Activated CD4-positive, alpha-beta T cell treated with anti-CD3 and anti-CD28 coated beads, Interleukin-2, amount 10 ng/mL, durations not matched to agents 24 days and 14 days (primary cell): ENCODE measurements at regions not wholly inside any gene's neighbourhood (a gene's known extent, or its start where the extent isn't known, plus 50 kb on each side); places are given as distances from the start of the nearest gene placed in this dataset.
"Not testable (repeated sequence)": the region's sequence is repeated elsewhere in the genome, so short reads cannot be mapped to it uniquely, and the experiment has no call there.

Experiments
- DNase-seq: peaks from one replicate; pipeline ENCODE4 v3.0.0; 2022
- H3K27ac Mint-ChIP-seq: one replicate; pipeline ENCODE4 v1.8.0; 2022; ENCODE audit warnings: mild to moderate bottlenecking, mixed read lengths
- H3K27me3 Mint-ChIP-seq: one replicate; pipeline ENCODE4 v1.8.0; 2022; ENCODE audit warnings: mixed read lengths
- H3K36me3 Mint-ChIP-seq: one replicate; pipeline ENCODE4 v1.8.0; 2022; ENCODE audit warnings: low read depth, mild to moderate bottlenecking, mixed read lengths
- H3K4me1 Mint-ChIP-seq: one replicate; pipeline ENCODE4 v1.8.0; 2021; ENCODE audit warnings: mixed read lengths
- H3K4me3 Mint-ChIP-seq: one replicate; pipeline ENCODE4 v1.8.0; 2022; ENCODE audit warnings: mild to moderate bottlenecking, moderate library complexity, mixed read lengths
- H3K9me3 Mint-ChIP-seq: one replicate; pipeline ENCODE4 v1.8.0; 2021; ENCODE audit warnings: mixed read lengths
- intact Hi-C: fragments of 100-400 bp; cut with micrococcal nuclease; formaldehyde crosslinking; loops from one replicate; pipeline ENCODE4 v1.15.1; 2023

DNA sequence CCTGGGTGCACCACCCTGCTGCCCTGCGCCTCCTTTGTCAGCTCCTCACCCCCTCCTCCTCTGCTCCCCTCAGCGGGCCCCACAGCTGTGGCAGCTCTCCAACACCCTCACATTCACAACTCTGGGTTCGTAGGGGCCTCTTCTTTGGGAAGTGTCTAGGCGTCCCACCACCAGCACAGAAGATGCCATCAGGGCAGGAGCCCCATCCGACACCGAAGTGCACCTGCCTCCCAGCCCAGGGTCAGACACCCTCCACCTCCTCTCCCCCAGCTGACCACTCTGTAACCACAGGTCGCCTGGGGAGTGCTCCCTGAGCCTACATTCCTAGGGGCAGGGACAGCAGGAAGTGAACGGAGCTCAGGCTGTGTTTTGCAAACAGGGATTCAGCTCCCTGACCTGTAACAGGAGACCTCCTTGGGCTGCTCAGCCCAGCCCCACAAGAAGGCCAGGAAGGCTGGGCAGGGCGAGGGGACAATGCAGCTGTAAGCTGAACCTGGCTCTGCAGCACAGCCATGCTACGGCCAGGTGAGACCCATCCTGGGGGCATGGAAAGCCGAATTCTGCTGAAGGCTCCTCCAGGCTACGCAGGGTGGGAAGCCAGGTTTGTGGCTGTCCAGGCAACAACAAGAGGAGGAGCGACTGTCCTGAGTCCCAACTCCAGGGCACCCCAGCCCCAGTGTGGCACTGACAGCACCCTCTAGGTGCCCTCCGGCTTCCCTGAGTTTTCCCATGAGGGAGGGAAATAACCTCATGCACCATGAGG, 269.0 kb downstream of the GOLGA6L6 start:
- intact Hi-C loops = no loop called here
- H3K36me3 Mint-ChIP-seq = no peaks in the 10 kb centered on the region
- H3K27me3 Mint-ChIP-seq = no peaks in the 10 kb centered on the region
- H3K4me3 Mint-ChIP-seq = no peak overlapping the region
- H3K27ac Mint-ChIP-seq = no peak overlapping the region
- DNase-seq = no peak
- H3K9me3 Mint-ChIP-seq = no peaks in the 10 kb centered on the region
- H3K4me1 Mint-ChIP-seq = no peaks in the 10 kb centered on the region

DNA sequence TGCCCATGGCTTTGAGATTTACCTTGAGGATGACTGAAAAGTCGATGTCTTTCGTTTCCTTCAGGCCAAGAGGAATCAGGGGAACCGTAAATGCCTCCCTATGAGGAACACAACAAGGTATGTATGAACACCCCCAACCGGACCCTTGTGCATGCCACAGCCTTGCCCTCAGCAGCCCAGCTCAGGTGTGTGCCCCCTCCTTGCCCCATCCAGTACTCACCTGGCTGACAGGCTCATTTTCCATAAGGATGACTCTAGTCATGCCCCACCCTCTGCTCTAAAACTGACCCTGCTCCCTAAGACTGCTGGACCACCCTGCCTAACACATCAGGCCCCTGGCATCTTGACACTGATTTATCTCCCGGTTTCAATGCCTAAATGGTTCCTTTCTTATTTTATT, 270.0 kb downstream of the GOLGA6L6 start:
- H3K4me3 Mint-ChIP-seq = no peak overlapping the region

DNA sequence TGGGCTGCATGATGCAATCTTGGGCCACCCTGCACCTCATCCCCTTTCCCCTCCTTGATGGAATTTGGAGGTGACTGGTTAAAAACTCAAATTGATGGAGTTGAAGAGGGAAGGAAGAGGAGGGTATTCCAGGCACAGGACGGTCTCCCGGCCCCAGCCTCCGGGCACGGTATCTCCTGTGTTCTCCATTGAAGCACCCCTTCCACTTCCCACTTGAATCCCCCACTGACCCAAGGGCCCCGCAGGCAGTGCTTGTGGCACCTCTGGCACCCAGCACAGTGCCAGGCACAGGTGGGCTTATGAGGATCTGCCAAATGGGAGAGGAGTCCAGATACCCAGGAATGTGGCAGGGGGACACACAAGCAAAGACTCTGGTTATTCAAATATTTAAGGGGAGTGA, 271.6 kb downstream of the GOLGA6L6 start:
- H3K36me3 Mint-ChIP-seq, intact Hi-C loops, DNase-seq, H3K4me3 Mint-ChIP-seq, H3K27me3 Mint-ChIP-seq, H3K4me1 Mint-ChIP-seq, H3K27ac Mint-ChIP-seq, H3K9me3 Mint-ChIP-seq: not testable (repeated sequence)

More for the DNA sequence above, 270.0 kb downstream of the GOLGA6L6 start:
- DNase-seq = no peak
- no peaks in the 10 kb centered on the region for H3K27me3 Mint-ChIP-seq
- intact Hi-C loops = no loop called here
- H3K4me1 Mint-ChIP-seq = no peaks in the 10 kb centered on the region
- H3K9me3 Mint-ChIP-seq = no peaks in the 10 kb centered on the region
- no peak overlapping the region for H3K27ac Mint-ChIP-seq
- H3K36me3 Mint-ChIP-seq = no peaks in the 10 kb centered on the region

DNA sequence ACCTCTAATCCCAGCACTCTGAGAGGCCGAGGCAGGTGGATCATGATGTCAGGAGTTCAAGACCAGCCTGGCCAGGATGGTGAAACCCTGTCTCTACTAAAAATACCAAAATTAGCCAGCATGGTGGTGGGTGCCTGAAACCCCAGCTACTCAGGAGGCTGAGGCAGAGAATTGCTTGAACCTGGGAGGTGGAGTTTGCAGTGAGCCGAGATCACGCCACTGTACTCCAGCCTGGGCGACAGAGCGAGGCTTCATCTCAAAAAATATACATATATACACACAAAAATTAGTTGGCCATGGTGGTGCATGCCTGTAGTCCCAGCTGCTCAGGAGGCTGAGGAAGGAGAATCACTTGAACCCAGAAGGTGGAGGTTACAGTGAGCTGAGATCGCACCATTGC, 273.6 kb downstream of the GOLGA6L6 start:
- intact Hi-C loops, H3K4me3 Mint-ChIP-seq: not testable (repeated sequence)

DNA sequence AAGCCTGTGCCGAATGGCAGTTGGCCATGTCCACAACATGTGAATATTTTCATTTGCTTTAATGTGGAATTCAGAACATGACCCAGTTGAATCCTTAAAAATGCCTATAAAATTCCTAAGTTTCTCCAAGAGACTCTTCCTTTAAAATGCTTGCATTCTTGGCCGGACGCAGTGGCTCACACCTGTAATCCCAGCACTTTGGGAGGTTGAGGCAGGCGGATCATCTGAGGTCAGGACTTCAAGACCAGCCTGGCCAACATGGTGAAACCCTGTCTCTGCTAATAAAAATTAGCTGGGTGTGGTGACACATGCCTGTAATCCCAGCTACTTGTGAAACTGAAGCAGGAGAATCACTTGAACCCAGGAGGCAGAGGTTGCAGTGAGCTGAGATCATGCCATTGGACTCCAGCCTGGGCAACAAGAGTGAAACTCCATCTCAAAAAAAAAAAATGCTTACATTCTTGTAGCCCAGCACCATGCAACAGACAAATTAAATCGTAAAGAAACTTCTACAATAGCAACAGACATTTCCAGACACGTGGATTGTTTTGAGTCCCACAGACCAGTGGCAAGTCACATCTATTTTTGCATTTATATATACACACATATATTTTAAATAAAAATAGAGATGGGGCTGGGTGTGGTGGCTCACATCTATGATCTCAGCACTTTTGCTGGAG, 274.4 kb downstream of the GOLGA6L6 start:
- H3K36me3 Mint-ChIP-seq, H3K27me3 Mint-ChIP-seq, H3K9me3 Mint-ChIP-seq, H3K27ac Mint-ChIP-seq, H3K4me3 Mint-ChIP-seq, H3K4me1 Mint-ChIP-seq, DNase-seq, intact Hi-C loops: not testable (repeated sequence)

More for the DNA sequence above, 273.6 kb downstream of the GOLGA6L6 start:
- not testable (repeated sequence) for DNase-seq, H3K4me1 Mint-ChIP-seq, H3K9me3 Mint-ChIP-seq, H3K36me3 Mint-ChIP-seq, H3K27ac Mint-ChIP-seq, H3K27me3 Mint-ChIP-seq

DNA sequence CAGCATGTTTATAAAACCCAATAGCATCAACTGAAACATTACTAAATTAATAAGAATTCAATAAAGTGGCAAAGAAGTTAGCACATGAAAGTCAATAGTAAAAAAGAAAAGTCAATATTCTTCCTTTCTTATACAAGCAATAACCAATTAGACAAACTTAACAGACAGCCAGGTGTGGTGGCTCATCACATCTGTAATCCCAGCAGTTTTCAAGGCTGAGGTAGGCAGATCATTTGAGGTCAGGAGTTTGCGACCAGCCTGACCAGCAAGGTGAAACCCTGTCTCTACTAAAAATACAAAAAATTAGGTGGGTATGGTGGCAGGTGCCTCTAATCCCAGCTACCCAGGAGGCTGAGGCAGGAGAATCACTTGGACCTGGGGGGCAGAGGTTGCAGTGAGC, 275.9 kb downstream of the GOLGA6L6 start:
- H3K4me1 Mint-ChIP-seq, DNase-seq, H3K36me3 Mint-ChIP-seq, intact Hi-C loops, H3K27ac Mint-ChIP-seq, H3K27me3 Mint-ChIP-seq, H3K4me3 Mint-ChIP-seq, H3K9me3 Mint-ChIP-seq: not testable (repeated sequence)

DNA sequence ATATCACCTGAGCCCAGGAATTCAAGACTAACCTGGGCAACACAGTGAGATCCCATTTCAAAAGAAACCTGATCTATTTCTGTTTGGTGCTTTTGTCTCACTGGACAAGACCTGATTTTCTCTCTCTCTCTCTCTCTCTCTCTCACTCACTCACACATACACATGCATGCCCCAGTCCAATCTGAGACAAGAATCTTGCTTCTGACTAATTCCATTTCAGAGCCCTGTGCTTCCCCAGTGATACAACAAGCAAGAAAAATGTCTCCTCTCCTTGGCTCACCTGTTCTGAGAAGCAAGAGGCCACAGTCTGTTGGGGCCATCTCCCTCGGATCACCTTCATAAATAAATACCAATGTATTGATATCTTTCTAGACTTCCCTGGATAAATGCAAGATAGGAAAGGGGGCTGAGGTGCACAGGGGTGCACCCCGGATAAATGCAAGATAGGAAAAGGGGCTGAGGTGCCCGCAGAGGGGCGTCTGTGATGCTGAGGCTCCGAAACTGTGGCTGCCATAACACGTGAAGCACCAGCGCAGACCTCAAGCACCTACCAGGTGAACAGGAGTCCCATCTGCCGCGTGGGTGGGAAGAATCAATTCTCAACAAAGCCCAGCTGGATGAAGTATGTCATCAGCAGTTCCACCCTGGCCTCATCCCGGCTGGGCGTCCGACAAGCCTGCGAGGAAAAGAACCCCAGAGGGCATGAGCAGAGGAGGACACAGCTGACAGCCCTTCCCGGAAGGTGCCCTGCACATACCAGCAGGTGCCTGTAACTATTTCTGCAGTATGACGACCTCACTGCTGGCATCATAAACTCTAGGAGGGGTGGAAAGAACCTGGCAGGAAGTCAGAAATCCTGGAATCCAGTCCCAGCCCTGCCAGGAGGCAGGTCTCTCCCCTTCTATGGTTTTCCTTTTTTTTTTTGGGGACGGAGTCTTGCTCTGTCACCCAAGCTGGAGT, 280.0 kb downstream of the GOLGA6L6 start:
- H3K9me3 Mint-ChIP-seq, H3K4me3 Mint-ChIP-seq, H3K27me3 Mint-ChIP-seq, H3K27ac Mint-ChIP-seq, H3K4me1 Mint-ChIP-seq, intact Hi-C loops, H3K36me3 Mint-ChIP-seq, DNase-seq: not testable (repeated sequence)

DNA sequence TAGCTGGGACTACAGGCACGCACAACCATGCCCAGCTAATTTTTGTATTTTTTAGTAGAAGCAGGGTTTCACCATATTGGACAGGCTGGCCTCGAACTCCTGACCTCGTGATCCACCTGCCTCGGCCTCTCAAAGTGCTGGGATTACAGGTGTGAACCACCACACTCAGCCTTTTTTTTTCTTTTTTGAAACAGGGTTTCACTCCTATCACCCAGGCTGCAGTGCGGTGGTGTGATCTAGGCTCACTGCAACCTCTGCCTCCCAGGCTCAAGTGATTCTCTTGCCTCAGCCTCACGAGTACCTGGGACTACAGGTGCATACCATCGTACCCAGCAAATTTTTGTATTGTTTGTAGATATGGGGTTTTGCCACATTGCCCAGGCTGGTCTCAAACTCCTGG, 280.9 kb downstream of the GOLGA6L6 start:
- H3K27me3 Mint-ChIP-seq, H3K27ac Mint-ChIP-seq, H3K4me3 Mint-ChIP-seq, intact Hi-C loops, H3K9me3 Mint-ChIP-seq, H3K36me3 Mint-ChIP-seq, H3K4me1 Mint-ChIP-seq, DNase-seq: not testable (repeated sequence)

DNA sequence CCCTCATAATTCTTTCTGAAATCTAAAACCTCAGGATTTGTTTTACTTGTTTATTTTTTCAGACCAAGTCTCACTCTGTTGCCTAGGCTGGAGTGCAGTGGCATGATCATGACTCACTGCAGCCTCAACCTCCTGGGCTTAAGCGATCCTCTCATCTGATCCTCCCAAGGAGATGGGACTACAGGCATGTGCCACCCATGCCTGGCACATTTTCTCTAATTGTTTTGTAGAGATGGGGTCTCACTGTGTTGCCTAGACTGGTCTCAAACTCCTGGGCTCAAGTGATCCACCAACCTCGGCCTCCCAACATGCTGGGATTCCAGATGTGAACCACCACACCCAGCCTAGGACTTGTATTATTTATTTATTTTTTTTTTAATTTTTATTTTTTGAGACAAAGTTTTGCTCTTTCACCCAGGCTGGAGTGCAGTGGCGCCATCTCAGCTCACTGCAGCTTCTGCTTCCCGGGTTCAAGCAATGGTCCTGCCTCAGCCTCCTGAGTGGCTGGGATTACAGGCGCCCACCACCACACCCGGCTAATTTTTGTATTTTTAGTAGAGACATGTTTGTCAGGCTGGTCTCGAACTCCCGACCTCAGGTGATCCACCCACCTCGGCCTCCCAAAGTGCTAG, 281.9 kb downstream of the GOLGA6L6 start:
- H3K36me3 Mint-ChIP-seq, H3K27me3 Mint-ChIP-seq, H3K27ac Mint-ChIP-seq, DNase-seq, H3K9me3 Mint-ChIP-seq, H3K4me1 Mint-ChIP-seq, H3K4me3 Mint-ChIP-seq, intact Hi-C loops: not testable (repeated sequence)

DNA sequence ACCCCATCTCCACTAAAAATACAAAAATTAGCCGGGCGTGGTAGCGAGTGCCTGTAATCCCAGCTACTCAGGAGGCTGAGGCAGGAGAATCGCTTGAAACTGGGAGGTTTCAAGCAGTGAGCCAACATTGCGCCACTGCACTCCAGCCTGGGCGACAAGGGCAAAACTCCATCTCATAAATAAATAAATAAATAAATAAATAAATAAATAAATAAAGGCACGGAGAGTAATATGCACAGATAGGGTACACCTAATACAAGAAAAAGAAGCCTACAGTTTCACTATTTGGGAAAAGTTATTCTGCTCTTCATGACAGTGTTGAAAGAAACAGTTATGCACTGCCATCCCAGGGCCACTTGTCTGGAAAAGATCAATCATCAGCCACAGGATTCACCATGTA, 285.2 kb downstream of the GOLGA6L6 start:
- H3K9me3 Mint-ChIP-seq, H3K4me1 Mint-ChIP-seq, H3K27me3 Mint-ChIP-seq, DNase-seq, intact Hi-C loops, H3K27ac Mint-ChIP-seq, H3K36me3 Mint-ChIP-seq, H3K4me3 Mint-ChIP-seq: not testable (repeated sequence)

DNA sequence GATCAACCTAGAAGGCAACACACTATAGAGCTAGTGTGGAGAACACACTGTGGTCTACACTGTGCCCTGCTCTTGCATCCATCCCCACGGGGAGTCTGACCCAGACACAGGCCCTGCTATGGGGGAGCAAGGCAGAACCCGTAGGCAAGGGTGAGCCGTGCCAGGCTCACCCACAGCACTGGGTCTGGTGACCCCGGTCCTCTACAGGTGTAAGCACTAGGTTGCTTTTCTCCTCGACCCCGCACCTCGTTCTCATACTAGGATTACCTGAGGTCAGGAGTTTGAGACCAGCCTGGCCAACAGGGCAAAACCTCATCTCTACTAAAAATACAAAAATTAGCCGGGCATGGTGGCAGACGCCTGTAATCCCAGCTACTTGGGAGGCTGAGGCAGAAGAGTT, 286.0 kb downstream of the GOLGA6L6 start:
- DNase-seq, H3K4me3 Mint-ChIP-seq, H3K36me3 Mint-ChIP-seq, intact Hi-C loops, H3K27me3 Mint-ChIP-seq, H3K4me1 Mint-ChIP-seq, H3K27ac Mint-ChIP-seq, H3K9me3 Mint-ChIP-seq: not testable (repeated sequence)

DNA sequence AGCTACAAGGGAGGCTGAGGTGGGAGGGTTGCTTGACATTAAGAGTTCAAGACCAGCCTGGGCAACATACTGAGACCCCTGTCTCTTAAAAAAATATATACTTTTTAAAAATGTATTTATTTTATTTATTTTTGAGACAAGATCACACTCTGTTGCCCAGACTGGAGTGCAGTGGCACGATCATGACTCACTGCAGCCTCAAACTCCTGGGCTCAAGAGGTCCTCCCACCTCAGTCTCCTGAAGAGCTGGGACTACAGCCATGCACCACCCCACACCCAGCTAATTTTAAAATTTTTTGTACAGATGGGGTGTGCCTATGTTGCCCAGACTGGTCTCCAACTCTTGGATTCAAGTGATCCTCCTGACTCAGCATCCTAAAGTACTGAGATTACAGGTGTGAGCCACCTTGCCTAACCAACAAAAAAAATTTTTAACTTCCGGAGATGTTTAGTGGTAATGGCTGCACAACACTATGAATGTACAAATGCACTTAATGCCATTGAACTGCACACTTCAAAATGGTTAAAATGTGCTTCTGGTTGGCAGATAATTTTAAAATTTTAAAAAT, 288.5 kb downstream of the GOLGA6L6 start:
- H3K27me3 Mint-ChIP-seq, H3K27ac Mint-ChIP-seq, H3K4me3 Mint-ChIP-seq, DNase-seq, intact Hi-C loops, H3K9me3 Mint-ChIP-seq, H3K4me1 Mint-ChIP-seq, H3K36me3 Mint-ChIP-seq: not testable (repeated sequence)

DNA sequence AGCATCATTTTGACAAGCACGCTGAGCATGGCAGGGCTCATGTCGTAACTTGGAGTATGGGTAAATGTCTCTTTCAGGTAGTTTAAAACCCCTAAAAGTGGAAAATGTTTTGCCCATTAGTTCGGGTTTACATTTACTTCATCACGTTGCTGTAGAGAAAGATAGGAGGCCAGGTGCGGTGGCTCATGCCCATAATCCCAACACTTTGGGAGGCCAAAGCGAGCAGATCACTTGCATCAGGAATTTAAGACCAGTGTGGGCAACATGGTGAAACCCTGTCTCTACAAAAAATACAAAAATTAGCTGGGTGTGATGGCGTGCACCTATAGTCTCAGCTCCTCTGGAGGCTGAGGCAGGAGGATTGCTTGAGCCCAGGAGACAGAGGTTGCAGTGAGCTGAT, 289.6 kb downstream of the GOLGA6L6 start:
- H3K27me3 Mint-ChIP-seq, intact Hi-C loops, DNase-seq, H3K4me3 Mint-ChIP-seq, H3K27ac Mint-ChIP-seq, H3K4me1 Mint-ChIP-seq, H3K36me3 Mint-ChIP-seq, H3K9me3 Mint-ChIP-seq: not testable (repeated sequence)
